ENCODE measurements at regions not wholly inside any gene's neighbourhood (a gene's known extent, or its start where the extent isn't known, plus 50 kb on each side); places are given as distances from the start of the nearest gene placed in this dataset.
"Not testable (repeated sequence)": the region's sequence is repeated elsewhere in the genome, so short reads cannot be mapped to it uniquely, and the experiment has no call there.

- DNase-seq, result no peak
Measured at GRCh38 chr12:31819427-31819826, 90.6 kb upstream of the AMN1 start.

GRCh38 chr12:31818623-31819268, 89.9 kb upstream of the AMN1 start:
- DNase-seq, result no peak

GRCh38 chr12:31817120-31817519, 88.3 kb upstream of the AMN1 start:
- no peak for DNase-seq

GRCh38 chr12:31815096-31815495, 86.3 kb upstream of the AMN1 start:
- DNase-seq, result no peak

GRCh38 chr12:31813305-31813704, 84.5 kb upstream of the AMN1 start:
- no peak for DNase-seq

- no peak for DNase-seq
Measured at GRCh38 chr12:31807773-31808097, 78.9 kb upstream of the AMN1 start.

GRCh38 chr12:31807081-31807772, 78.4 kb upstream of the AMN1 start:
- DNase-seq, result not testable (repeated sequence)

GRCh38 chr12:31805681-31806080, 76.9 kb upstream of the AMN1 start:
- not testable (repeated sequence) for DNase-seq

GRCh38 chr12:31804707-31805106, 75.9 kb upstream of the AMN1 start:
- DNase-seq, result not testable (repeated sequence)

GRCh38 chr12:31804185-31804504, 75.3 kb upstream of the AMN1 start:
- no peak for DNase-seq

- no peak for DNase-seq
Measured at GRCh38 chr12:31803306-31804184, 74.7 kb upstream of the AMN1 start.

GRCh38 chr12:31801872-31802271, 73.1 kb upstream of the AMN1 start:
- DNase-seq, result peak in 1 of 2 experiments; percentile 36

GRCh38 chr12:31797230-31797872, 68.5 kb upstream of the AMN1 start:
- no peak for DNase-seq

GRCh38 chr12:31796270-31796951, 67.6 kb upstream of the AMN1 start:
- DNase-seq, result no peak

GRCh38 chr12:31794745-31795144, 65.9 kb upstream of the AMN1 start:
- DNase-seq, result no peak

- DNase-seq, result not testable (repeated sequence)
Measured at GRCh38 chr12:31791265-31791664, 62.4 kb upstream of the AMN1 start.

- DNase-seq, result no peak
Measured at GRCh38 chr12:31790759-31791158, 61.9 kb upstream of the AMN1 start.

- DNase-seq, result no peak
Measured at GRCh38 chr12:31785318-31785717, 56.5 kb upstream of the AMN1 start.

- peak; percentile 77 to 93 for DNase-seq
Measured at GRCh38 chr12:31783996-31784645, 55.3 kb upstream of the AMN1 start.

GRCh38 chr12:31783556-31783955, 54.7 kb upstream of the AMN1 start:
- DNase-seq, result no peak

- DNase-seq, result no peak
Measured at GRCh38 chr12:31781894-31782540, 53.2 kb upstream of the AMN1 start.

- DNase-seq, result peak in 1 of 2 experiments; percentile 54
Measured at GRCh38 chr12:31780096-31780495, 51.3 kb upstream of the AMN1 start.

All from NCI-H524 (cell line).